GM19395 (cell line): ENCODE measurements at regions not wholly inside any gene's neighbourhood (a gene's known extent, or its start where the extent isn't known, plus 50 kb on each side); places are given as distances from the start of the nearest gene placed in this dataset.

Experiments used
- ATAC-seq: cut with Tn5 transposase; IDR thresholded peaks from one replicate; pipeline ENCODE4 v1.9.1; 2021; ENCODE audit warnings: mild to moderate bottlenecking, moderate library complexity; ENCODE audit not compliant: unreplicated experiment

DNA sequence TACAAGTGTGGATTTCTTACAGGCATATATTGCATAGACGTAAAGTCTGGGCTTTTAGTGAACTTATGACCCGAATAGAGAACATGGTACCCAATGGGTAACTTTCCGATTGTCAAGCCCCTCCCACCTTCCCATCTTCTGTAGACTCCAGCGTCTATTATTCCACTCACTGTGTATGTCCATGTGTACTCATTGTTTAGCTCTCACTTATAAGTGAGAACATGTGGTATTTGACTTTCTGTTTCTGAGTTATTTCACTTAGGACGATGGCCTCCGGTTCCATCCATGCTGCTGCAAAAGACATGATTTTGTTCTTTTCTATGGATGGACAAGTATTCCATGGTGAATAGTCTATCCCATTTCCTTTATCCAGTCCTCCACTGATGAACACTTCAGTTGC is 306.4 kb downstream of the CD83 start:
- ATAC-seq = no peak

DNA sequence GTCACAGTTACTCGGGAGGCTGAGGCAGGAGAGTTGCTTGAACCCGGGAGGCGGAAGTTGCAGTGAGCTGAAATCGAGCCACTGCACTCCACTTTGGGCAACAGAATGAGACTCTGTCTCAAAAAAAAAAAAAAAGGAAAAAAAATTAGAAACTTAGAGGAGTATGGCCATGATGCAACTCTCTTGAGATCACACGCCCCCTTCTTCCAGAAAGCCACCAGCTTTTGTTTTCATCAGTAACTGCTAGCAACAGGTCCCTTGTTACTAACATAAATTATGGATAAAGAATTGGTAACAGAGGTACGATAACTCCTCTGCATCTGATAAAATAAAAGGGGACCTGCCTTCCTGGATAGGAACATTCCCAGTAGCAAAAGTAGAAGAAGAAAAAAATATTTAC is 308.2 kb downstream of the CD83 start:
- no peak for ATAC-seq

DNA sequence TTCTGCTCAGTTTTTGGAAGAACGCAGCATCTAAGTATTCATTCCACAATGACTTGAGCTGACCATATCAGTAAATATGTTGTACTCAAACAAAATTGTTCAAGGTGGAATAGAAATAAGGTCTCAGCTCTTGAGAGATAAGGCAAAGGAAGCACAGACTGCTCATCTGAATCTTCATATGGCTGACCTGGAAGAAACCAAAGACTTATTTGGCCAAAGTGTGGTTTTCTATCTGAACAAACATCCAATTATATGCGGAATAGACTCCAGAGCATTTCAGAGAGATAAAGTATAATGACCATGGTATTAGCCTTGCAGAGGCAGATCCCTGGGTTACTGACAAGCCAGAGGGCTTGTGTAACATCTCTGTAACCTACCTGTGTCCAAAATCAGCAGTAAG is 308.7 kb downstream of the CD83 start:
- ATAC-seq = no peak

DNA sequence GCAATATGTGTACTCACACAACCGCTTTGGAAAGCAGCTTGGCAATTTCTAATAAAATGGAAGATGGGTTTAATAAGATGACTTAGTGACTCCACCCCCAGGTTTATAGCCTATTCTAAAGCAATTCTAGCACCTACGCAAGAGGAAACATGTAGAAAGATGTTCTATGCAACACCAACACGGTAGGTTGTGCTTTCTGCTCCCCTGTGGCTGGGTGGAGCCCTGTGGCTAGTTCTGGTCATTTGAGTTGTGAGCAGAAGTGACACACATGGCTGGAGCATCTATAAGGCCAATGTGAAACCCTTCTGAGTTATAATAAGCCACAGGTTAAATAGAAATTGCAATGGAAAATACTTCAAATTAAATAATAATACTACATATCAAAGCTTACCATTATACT is 310.7 kb downstream of the CD83 start:
- ATAC-seq = no peak

DNA sequence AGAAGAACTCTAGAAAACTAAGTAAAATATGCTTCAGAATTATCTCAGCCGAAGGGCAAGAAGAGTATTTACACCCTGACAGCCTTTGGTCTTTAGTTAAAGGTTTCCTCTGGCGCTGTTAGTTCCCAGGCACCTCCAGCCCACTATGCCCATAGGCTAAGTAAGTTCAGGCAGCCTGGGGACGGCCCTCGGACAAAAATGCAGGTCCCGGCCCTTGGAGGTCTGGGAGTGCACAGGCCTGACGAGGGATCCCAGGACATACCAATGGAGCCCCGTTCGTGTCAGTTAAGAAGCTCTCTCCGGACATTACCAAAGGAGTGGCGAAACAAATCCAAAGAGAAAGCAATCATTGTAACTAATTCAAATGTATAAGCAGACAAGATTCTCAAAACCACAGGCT is 311.8 kb downstream of the CD83 start:
- ATAC-seq = no peak

DNA sequence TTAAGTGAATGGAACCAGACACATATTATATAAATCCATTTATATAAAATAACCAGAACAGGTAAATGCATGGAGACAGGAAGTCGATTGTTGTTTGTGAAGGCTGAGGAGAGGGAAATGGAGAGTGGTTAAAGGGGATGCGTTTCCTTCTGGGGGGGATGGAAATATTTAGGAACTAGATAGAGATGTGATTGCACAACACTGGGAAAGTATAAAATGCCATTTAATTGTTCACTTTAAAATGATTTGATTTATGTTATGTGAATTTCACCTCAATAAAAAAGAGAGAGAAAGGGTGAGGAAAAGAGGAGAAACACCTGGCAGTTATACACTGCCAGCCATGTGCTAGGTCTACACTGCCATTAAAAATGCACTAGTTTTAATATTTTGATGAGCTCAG is 312.6 kb downstream of the CD83 start:
- ATAC-seq = no peak

DNA sequence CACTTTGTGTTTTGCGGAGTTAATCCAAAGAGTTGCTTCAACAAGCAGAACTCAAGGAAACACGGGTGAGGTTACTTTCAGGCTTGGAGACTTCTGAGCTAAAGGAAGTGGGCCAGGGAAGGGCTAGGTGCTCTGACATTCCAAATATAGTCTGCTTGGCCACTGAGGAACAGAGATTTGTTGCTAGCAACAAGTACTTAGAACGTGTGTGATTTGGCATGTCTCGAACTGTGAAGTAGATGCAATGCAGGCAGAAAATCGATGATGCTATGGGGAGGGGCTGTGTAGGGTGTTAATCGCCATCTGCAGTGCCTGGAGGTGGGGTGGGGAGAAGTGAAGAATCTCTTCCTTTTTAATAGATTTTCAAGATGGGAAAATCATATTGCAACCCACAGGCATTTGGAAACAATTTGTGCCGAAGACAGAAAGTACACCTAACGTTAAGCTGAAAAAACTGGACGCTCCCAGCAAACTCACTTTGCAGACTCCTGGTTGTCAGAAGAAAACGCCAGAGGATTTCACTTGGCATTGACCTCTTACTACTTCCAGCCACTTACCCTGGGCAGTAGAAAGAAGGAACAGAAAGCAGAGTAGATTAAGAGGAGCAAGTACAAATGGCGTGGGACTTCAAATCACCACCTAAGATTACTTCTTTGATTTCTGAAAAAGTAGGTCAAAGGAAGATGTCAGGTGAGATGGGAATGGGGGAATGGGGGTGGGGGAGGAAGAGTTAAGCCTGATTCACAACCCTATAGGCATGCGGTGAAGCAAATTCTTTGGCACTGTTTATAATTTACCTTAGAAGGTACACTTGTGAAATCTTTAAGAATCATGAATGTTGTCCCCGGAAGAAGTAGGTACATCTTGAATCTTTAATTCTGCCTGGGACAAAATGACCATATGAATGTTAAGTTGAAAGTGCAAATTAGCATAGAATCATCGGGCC is 314.1 kb downstream of the CD83 start:
- ATAC-seq = no peak

DNA sequence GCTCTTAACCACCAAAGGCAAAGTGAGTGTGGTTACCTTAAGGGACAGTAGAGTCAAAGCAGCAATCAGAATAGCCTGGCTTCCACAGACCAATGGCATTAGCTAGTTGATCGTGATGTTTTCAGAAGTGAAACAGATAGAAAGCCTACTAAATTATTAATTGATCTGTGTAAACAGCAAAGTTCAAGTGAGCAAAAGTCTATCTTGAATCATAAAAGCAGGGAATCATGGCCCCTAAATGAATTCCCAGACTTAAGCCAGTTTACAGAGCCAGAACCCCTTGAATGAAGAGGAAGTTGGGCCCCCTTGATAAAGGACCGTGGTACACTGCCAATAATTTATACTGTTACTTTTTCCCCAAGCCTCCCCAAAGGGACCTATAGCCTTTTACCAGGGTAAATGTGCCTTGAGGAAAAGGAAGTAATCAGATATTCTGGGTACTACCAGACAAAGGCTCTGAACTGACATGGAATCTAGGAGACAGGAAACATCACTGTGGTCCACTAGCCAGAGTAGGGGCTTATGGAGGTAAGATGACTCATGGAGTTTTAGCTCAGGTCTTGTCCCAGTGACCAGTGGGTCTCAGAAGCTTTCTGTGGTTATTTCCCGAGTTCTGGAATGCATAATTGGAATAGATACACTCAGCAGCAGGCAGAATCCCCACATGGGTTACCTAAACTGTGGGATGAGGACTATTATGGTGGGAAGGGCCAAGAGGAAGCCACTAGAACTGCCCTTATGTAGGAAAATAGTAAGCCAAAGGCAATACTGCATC is 317.5 kb downstream of the CD83 start:
- no peak for ATAC-seq

DNA sequence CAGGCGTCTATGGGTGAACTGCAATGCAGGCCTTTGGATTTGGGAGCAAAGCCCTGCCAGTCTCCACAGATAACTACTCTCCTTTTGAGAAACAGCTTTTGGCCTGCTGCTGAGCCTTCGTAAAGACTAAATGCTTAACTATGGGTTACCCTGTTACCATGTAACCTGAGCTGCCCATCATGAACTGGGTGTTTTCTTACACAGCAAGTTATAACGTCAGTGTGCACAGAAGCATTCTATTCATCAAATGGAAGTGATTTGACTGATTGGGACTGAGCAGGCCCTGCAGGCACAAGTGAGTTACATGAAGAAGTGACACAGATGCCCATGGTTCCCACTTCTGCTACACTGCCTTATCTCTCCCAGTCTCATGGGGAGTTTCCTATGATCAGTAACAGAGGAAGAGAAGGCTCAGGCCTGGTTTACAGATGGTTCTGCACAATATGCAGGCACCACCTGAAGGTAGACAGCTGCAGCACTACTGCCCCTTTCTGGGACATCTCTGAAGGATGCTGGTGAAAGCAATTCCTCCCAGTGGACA is 319.1 kb downstream of the CD83 start:
- ATAC-seq = no peak

DNA sequence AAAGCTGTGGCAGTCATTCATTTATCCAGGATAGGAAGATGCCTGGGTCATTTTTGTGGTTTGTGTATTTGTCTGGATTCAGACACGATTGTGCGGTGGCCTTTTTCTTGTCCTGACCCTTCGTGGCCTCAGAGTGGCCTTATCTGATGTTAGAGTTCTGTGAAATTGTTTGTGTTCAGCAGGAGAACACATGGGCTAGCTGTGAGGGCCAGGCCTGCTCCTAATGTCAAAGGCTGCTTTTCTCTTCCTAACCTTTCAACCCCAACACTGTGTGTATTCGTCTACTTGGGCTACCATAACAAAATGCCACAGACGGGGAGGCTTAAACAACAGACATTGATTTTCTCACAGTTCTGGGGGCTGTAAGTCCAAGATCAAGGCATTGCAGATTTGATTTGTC is 321.8 kb downstream of the CD83 start:
- ATAC-seq = no peak

DNA sequence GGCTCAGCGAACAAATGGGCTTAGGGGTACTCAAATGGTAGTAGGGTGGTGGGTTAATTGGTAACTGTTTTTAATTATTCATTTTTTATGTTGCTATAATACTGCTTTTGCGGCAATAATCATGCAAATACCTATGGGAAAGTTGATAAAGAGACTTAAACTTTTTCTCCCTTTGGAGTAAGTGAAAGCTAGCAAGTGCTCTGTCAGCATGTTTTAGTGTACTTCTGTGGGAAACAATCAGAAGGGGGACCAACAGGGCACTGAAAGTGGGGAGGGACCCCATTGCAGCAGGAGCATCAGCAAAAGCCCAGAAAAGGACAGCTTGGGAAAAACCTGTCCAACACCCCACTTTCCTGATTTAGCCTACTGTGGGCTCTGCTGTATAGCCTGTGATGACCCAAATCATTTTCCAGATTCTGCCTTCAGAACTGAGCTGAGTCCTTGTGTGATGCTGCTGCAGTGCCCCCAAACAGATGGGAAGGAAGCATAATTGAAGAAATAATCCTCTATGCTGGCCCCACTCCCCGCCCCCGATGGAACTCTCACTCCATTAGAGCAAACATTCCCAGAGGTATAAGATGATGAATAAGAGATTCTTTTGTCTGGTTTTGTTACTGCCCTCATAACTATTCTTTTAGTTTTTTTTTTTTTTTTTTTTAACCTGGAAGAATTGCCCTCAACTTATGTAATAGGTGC is 322.8 kb downstream of the CD83 start:
- no peak for ATAC-seq

DNA sequence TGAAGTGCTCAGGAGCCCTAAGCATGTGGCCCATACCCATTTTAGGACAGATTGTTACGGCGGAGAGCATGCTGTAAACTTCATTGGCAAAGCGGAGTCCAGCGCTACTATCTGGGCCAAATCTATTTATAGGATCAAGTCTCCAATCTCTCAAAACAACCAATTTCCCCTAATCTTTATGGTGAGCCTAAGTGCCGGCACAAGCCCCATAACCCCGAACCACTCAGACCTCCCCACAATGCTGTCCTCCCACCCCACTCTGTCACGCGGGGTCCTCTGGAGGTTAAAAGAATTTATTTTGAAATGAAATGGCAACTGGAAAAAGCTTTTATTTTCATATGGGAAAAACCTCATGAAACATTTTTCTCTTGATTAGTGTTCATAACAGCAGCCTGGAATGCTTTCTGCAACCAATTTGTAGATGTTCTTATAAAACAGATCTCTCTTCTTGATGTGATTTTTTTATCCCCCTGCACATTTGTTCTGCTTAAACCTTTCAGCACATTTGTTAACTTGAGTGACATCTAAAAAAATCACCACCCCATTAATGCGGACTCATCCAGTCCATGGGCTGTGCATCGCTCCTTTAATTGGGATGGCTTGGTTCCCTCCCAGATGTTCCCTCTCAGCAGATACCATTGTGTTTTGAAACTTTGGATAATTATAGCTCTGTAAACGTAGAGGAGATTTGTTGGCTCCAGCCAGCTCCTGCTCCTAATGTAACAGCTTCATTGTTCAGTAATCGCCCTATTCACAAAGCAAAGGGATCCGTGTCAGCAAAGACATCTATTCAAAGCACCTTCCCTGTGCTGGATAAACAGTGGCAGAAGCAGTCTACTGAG is 323.6 kb downstream of the CD83 start:
- ATAC-seq = no peak

DNA sequence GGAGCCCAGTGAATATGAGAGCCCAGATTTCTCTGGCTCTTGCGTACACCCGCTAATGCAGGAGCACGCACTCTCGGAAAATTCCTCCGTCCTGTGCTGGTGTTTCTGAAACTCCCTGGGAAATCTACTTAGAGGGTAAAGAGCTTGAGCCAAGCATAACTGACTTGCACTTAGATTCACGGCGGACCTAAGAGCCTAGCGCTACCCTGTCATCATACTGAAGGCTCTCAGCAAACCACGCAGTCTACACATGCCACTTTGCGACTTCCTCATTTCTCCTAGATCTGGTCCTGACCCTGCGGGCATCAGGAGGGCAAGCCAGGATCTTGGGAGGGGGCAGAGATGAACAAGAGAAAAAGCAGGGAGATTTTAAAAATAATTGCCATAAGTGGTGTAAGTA is 324.7 kb downstream of the CD83 start:
- ATAC-seq = no peak

DNA sequence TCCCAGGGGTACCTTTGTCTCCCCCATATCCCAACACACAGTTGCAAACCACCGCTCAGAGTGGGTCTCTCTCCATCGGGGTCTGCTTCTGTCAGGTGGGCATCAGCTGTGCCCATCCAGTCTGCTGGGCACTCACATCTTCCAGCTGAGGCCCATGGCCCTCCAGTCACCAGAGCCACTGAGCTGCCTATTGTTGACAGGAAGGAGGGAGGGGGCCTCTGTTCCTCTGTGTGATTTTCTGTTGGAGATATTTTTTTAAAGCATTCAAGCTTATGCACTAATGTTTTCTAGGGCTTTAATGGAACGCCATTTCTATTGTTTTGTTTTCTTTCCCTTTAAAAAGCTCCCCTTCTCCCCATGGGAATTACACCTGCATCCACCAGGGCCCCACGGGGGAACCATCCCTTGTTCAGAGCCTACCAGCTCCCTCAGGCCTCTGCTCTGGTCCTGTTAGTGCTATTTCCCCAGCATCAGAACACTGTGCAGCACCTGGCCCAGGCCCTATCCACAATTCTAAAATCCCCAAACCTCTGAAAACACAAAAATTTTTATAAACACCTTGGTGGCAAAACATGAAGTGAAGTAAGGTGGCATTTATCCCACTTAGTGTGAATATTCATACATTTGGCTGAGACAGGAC is 326.2 kb downstream of the CD83 start:
- ATAC-seq = no peak

DNA sequence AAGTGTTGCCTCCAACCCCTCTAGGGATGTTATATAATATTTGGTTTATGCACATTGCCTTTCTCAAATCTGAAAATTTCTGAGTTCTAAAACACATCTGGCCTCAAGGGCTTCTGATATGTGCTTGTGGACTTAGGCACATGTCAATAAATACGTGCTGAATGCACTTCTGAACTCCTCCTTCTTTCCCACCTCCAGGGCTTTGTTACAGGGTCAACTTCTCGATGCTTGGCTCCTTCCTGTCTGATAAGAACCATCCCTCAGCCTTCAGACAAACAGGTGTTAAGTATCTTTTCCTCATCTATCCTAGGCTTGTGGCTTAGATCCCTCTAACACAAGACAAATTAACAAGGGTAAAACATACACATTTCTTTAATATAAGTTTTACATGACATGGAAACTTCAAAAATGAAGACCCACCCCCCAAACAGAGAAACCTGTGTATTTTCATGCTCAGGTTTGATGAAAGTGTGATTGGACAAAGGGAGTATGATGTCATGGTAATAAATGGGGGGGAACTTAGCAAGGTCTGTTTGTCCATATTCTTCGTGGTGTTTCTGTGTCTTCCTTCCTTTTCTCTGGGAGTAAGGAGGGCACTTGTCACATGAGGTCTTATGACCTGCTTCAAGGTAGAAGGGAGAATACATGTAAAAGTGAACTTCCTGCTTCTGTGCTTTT is 326.9 kb downstream of the CD83 start:
- ATAC-seq = no peak

DNA sequence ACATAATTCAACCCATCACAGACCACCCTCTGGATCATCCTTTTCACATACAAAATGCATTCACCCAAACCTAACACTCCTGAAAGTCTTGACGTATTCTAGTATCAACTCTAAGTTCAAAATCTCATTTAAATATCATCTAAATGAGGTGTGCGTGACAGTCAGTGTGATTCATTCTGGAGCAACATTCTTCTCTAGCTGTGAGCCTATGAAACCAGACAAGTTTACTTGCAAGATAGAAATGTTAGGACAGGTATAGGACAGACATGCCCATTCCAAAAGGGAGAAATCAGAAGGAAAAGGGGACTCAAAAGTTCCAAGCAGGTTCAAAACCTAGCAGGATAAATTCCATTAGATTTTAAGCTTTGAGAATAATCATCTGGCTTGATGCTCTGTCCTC is 329.7 kb downstream of the CD83 start:
- ATAC-seq = no peak

DNA sequence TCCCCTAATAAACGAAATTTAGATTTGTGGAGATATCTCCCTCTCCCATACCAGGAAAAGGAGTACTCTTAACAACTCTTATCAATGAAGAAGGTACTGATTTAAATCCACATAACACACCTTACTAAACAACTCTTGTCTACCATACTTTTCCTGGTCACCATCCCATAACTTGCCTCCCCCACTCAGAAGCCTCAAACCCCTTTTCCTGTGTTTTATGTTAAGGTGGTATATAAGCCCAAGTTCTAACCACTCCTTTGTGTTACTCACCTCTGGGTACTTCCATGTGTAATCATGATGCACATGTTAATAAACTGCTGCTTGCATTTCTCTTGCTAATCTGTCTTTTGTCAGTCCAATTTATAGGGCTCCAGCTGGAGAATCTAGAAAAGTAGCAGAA is 330.7 kb downstream of the CD83 start:
- no peak for ATAC-seq

DNA sequence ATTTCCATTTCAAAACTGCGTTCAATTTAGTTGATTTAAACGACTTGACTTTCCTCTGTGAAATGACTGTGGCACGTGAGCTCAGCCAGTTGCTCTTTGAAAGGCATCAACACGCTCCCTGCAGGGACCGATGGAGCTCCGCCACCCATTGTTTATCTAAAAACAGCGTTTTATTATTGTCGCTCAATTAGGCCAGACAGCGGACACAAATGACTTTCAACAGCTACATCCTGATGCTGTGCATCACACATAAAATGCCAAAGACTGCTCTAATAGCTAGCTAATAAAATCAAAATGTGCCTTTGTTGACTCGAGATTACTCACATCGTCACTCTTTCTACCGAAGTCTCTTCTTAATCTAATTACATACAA is 332.5 kb downstream of the CD83 start:
- no peak for ATAC-seq

DNA sequence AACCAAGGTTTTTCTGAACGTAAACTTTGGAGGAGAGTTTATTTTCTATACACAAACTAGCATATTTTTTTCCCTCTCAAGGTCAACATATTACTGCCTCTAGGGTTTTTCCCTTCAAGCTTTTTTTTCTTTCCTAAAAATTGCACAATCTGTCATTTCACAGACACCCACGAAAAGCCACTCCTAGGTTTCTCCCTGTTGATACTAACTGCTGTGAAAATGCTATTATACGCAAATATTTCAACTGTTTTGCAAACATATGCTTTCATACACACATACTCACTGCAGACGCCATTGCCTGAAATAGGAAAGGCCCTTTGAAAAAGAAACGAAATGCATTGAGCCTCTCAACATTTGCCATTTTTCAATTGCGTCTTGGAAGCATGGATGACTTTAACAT is 333.0 kb downstream of the CD83 start:
- no peak for ATAC-seq
